HG02642 (cell line): ENCODE measurements at regions not wholly inside any gene's neighbourhood (a gene's known extent, or its start where the extent isn't known, plus 50 kb on each side); places are given as distances from the start of the nearest gene placed in this dataset.

ENCODE experiments used
- ATAC-seq: cut with Tn5 transposase; IDR thresholded peaks from one replicate; pipeline ENCODE4 v1.9.1; 2021; ENCODE audit warnings: mild to moderate bottlenecking; ENCODE audit not compliant: unreplicated experiment, poor library complexity

- no peak for ATAC-seq
These were observed 416.9 kb downstream of the MED13L start for GRCh38 chr12:115860619-115861018.

GRCh38 chr12:115859231-115859630 lies 418.3 kb downstream of the MED13L start:
- no peak for ATAC-seq

- ATAC-seq, result no peak
These were observed 419.6 kb downstream of the MED13L start for GRCh38 chr12:115857923-115858322.

GRCh38 chr12:115857160-115857920 lies 420.2 kb downstream of the MED13L start:
- no peak for ATAC-seq

GRCh38 chr12:115852054-115852453 lies 425.4 kb downstream of the MED13L start:
- no peak for ATAC-seq

GRCh38 chr12:115850957-115851356 lies 426.5 kb downstream of the MED13L start:
- ATAC-seq, result no peak

GRCh38 chr12:115849262-115849943 lies 428.1 kb downstream of the MED13L start:
- no peak for ATAC-seq

- no peak for ATAC-seq
These were observed 430.1 kb downstream of the MED13L start for GRCh38 chr12:115847398-115847797.

- no peak for ATAC-seq
These were observed 431.0 kb downstream of the MED13L start for GRCh38 chr12:115846516-115846915.

GRCh38 chr12:115840159-115840558 lies 437.3 kb downstream of the MED13L start:
- no peak for ATAC-seq

GRCh38 chr12:115838952-115839351 lies 438.5 kb downstream of the MED13L start:
- ATAC-seq, result no peak

GRCh38 chr12:115837220-115837619 lies 440.3 kb downstream of the MED13L start:
- ATAC-seq, result no peak

- ATAC-seq, result no peak
These were observed 442.0 kb downstream of the MED13L start for GRCh38 chr12:115835445-115835844.

- no peak for ATAC-seq
These were observed 443.8 kb downstream of the MED13L start for GRCh38 chr12:115833704-115834103.

- no peak for ATAC-seq
These were observed 446.9 kb downstream of the MED13L start for GRCh38 chr12:115830633-115831032.

GRCh38 chr12:115830070-115830469 lies 447.4 kb downstream of the MED13L start:
- ATAC-seq, result no peak

GRCh38 chr12:115828168-115828567 lies 449.3 kb downstream of the MED13L start:
- no peak for ATAC-seq

GRCh38 chr12:115824936-115825602 lies 452.4 kb downstream of the MED13L start:
- ATAC-seq, result no peak

GRCh38 chr12:115823635-115824034 lies 453.9 kb downstream of the MED13L start:
- ATAC-seq, result no peak

GRCh38 chr12:115820656-115821055 lies 456.8 kb downstream of the MED13L start:
- no peak for ATAC-seq

GRCh38 chr12:115818973-115819372 lies 458.5 kb downstream of the MED13L start:
- no peak for ATAC-seq
